CD4-positive, alpha-beta T cell treated with Interleukin-2 at 100 ng/mL for 4 hours (primary cell): ENCODE measurements at regions not wholly inside any gene's neighbourhood (a gene's known extent, or its start where the extent isn't known, plus 50 kb on each side); places are given as distances from the start of the nearest gene placed in this dataset.
"Not testable (repeated sequence)": the region's sequence is repeated elsewhere in the genome, so short reads cannot be mapped to it uniquely, and the experiment has no call there.

Source experiments
- DNase-seq: peaks from one replicate; pipeline ENCODE4 v3.0.0-alpha.2; 2020; ENCODE audit warnings: low spot score

GRCh38 chr1:163999131-163999530 is 559.9 kb upstream of the PBX1 start:
- DNase-seq = no peak

GRCh38 chr1:164006186-164006585 is 552.8 kb upstream of the PBX1 start:
- not testable (repeated sequence) for DNase-seq

GRCh38 chr1:164006621-164007020 is 552.4 kb upstream of the PBX1 start:
- DNase-seq = no peak

- DNase-seq = no peak
Observed at GRCh38 chr1:164017239-164017638, 541.7 kb upstream of the PBX1 start.

GRCh38 chr1:164020391-164020790 is 538.6 kb upstream of the PBX1 start:
- no peak for DNase-seq

GRCh38 chr1:164021813-164022212 is 537.2 kb upstream of the PBX1 start:
- no peak for DNase-seq

GRCh38 chr1:164033782-164034181 is 525.2 kb upstream of the PBX1 start:
- no peak for DNase-seq

- no peak for DNase-seq
Observed at GRCh38 chr1:164040754-164041153, 518.2 kb upstream of the PBX1 start.

- DNase-seq = no peak
Observed at GRCh38 chr1:164051782-164052181, 507.2 kb upstream of the PBX1 start.

- DNase-seq = no peak
Observed at GRCh38 chr1:164054331-164054730, 504.7 kb upstream of the PBX1 start.

- DNase-seq = no peak
Observed at GRCh38 chr1:164058198-164058597, 500.8 kb upstream of the PBX1 start.

- no peak for DNase-seq
Observed at GRCh38 chr1:164061528-164061927, 497.5 kb upstream of the PBX1 start.

- DNase-seq = no peak
Observed at GRCh38 chr1:164064501-164064900, 494.5 kb upstream of the PBX1 start.

GRCh38 chr1:164071288-164071687 is 487.7 kb upstream of the PBX1 start:
- DNase-seq = no peak

- DNase-seq = no peak
Observed at GRCh38 chr1:164086832-164087231, 472.2 kb upstream of the PBX1 start.

GRCh38 chr1:164087906-164088453 is 471.0 kb upstream of the PBX1 start:
- no peak for DNase-seq

- no peak for DNase-seq
Observed at GRCh38 chr1:164092603-164093353, 466.2 kb upstream of the PBX1 start.

- no peak for DNase-seq
Observed at GRCh38 chr1:164093543-164093942, 465.4 kb upstream of the PBX1 start.

GRCh38 chr1:164101802-164102201 is 457.2 kb upstream of the PBX1 start:
- DNase-seq = no peak

GRCh38 chr1:164131949-164132348 is 427.0 kb upstream of the PBX1 start:
- DNase-seq = no peak

- DNase-seq = no peak
Observed at GRCh38 chr1:164137273-164137925, 421.6 kb upstream of the PBX1 start.

GRCh38 chr1:164141797-164142196 is 417.2 kb upstream of the PBX1 start:
- DNase-seq = no peak

- no peak for DNase-seq
Observed at GRCh38 chr1:164154622-164155021, 404.4 kb upstream of the PBX1 start.

- DNase-seq = no peak
Observed at GRCh38 chr1:164155347-164155746, 403.6 kb upstream of the PBX1 start.
